ENCODE measurements at regions not wholly inside any gene's neighbourhood (a gene's known extent, or its start where the extent isn't known, plus 50 kb on each side); places are given as distances from the start of the nearest gene placed in this dataset.
A peak's percentile ranks its signal among the peaks of the same experiment; 100 is the strongest.

DNA sequence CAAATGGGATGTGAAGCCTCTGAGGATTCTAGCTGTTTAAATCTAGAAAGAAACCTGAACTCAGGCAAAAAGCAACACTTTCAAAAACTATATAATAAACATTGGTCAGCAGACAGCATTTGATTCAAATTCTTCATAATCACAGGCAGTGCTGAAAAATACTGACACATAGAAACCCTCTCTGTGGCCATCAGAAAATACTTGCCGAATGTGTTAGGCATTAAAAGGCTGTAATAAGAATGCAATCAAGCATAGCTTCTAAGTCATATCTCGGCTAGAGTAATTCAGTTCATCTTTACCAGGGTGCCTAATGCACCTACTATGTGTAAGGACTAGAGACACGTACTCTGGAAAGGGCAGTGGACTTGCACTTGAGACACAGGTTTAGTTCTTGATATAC, 405.3 kb upstream of the SGCD start:
- no peak for DNase-seq (ENCODE audit: low read depth)

DNA sequence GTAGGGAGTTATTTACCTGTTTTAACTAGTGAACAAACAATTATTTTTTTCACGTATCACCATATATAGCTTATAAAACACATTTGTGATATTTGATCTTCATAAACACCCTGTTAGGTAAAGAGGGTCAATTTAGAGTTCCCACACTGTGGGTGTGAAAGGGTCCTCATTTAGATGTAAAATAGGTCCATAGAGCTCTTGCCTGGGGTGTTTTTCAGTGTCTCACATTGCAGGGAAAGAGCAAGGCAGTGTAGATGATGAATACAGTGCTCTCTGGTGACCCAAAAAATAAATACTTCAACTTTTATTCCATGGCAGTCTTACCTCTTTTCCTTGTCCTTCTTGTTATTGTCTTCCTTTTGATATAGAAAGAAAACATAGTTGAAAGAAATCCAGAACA, 403.2 kb upstream of the SGCD start:
- DNase-seq (ENCODE audit: low read depth): no peak

DNA sequence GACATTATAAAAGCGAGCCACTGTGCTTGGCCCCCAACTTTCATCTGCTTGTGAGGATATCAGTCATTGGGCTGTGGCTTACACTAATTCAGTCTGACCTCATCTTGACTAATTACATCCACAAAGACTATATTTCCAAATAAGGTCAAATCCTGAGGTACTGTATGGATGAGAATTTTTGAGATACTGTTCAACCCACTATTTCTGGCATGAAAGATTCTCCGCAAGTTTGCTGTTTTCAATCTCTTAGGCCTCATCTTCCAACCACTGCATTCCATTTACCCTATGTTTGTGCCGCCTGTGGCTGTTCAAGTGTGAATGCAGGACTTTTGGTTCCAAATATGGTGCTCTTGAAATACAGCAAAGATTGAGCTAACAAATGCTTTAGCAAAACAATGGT, 400.9 kb upstream of the SGCD start:
- no peak for DNase-seq (ENCODE audit: low read depth)

DNA sequence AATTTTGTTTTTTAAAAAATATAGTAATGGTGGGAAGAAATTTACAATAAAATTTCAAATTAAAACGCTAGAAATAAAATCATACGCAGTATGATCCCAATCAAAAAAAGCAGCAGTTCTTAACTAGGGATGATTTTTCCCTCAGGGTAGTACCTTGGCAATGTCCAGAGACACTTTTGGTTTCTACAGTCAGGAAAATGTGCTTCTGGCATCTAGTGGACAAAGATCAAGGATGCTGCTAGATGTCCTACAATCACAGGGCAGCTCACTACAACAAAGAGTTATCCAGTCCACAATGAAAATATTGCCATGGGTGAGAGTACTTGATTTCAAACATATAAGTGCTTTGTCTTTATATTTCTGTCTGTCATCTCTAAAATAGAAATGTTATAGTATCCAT, 400.2 kb upstream of the SGCD start:
- DNase-seq (ENCODE audit: low read depth): no peak

DNA sequence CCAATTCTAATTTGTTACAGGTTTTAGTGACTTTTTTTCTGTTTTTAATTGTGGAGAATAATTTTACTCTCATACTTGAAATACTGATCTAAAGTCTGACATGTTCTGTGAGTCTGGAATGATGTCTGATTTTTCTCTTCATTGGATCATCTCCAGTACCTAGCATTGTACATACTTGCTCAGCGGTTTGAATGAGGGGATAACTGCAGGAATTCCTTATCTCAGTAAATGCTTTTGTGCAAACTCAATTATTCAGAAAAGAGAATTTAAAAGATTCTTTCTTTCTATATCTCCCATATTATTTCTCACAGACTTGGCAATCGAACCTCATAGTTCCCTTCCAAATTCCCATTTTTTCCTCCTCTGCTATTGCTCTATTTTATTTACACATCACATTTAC, 397.9 kb upstream of the SGCD start:
- no peak for DNase-seq (ENCODE audit: low read depth)

DNA sequence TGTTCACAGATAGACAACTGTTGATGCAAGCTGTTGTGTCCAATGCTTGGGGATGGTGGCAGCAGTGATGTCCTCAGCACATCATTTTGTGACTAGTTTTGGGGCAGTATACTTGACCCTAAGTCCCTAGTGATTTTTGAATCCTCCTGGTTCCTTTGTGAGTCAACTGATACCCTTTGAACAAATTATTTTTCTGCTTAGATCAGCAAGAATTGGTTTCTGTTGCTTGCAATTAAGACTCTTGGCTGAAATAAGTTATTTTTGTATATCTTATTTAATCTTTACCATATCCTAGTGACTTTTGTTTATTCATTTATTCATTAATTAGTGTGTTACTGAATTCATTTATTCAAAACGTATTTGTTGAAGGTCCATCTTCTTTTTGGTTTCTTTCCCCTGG, 392.0 kb upstream of the SGCD start:
- DNase-seq (ENCODE audit: low read depth): no peak

DNA sequence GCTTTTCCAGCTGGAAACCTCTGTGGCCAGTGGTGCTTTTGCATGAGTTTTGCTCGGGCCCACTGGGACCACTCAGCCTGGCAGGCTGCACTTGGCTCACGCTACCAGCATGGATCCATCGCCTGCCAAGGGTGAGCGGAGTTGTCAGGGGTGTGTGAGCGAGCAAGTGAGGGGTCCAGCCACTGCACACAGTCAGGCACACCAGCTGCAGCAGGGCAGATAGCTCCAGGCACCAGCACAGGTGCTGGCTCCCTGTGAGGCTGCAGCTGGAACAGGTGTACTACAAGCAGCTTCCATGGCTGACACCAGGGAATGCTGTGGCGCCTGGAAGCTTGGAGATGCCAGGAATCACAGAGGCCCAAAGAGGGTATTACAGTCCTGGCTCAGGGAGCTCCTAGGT, 391.2 kb upstream of the SGCD start:
- no peak for DNase-seq (ENCODE audit: low read depth)

DNA sequence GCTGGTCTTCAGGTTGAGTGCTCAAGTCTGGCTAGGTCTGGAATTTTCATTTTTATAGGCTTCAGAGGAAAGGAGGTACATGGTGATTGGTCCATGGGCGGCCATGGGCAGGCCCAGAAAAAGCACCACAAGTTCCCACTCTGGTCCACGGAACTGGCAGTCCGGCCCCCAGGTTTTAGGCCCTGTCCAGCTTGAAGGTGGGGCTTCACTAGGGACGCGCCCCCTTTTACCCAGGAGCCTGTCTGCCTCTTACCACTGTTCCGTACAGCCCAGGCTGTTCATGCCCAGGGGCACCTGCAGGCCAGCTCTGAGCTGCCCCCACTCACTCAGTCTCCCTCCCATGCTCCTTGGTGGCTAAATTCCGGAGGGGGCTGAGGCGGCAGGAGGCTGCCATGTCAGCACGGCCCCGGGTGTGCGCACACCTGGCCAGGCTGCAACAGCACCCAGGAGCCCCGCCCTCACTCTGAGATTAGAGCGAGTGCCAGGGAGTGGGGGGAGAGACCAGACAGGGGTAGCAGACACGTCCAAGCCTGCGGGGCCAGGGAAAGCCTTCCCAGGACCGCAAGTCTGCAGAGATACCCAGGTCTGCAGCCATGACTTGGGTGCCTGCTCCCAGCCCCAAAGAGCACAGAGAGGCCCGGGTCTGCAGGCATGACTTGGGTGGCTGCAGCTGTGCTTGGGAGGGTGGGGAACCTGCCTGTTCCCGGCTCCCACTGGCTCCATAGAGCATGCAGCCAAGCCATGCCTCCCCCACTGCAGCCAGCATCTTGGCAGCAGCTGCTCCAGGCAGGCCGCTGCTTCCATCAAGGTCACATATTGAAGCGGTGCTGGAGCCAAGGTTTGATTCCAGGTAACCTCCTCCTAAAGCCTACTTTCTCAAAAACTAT, 390.2 kb upstream of the SGCD start:
- no peak for DNase-seq (ENCODE audit: low read depth)

DNA sequence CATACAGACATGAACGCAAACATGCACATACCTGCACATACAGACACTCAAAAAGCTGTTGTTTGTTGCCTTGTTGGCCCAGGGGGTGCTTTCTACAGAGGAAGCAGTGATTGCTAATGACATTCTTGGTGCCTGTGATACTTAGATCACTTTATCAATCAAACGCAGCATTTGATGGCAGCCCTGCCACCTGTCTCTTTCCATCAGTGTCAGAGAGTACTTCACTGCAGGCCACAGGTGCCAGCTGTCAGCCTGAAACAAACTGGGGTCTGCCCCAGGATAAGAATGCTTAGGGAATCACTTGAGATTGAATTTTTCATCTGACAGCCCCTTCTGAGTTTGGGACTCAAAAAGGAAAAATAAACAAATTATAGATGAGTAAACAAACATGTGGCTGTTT, 388.9 kb upstream of the SGCD start:
- DNase-seq (ENCODE audit: low read depth): no peak

DNA sequence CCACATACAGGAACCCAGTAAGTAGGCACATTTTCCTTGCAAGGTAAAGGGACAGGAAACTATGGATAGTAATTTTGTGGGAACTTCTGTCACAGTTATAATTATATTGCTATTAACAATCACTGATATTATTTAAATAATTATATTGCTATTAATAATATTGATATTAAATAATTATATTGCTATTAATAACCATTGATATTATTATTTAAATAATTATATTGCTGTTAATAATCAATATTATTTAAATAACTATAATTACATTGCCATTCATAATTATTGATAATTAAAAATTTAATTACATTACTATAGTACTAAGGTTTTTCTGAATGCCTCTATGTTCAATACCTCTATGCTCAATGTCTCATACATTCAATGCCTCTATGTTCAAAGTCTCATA, 385.6 kb upstream of the SGCD start:
- DNase-seq (ENCODE audit: low read depth): no peak

DNA sequence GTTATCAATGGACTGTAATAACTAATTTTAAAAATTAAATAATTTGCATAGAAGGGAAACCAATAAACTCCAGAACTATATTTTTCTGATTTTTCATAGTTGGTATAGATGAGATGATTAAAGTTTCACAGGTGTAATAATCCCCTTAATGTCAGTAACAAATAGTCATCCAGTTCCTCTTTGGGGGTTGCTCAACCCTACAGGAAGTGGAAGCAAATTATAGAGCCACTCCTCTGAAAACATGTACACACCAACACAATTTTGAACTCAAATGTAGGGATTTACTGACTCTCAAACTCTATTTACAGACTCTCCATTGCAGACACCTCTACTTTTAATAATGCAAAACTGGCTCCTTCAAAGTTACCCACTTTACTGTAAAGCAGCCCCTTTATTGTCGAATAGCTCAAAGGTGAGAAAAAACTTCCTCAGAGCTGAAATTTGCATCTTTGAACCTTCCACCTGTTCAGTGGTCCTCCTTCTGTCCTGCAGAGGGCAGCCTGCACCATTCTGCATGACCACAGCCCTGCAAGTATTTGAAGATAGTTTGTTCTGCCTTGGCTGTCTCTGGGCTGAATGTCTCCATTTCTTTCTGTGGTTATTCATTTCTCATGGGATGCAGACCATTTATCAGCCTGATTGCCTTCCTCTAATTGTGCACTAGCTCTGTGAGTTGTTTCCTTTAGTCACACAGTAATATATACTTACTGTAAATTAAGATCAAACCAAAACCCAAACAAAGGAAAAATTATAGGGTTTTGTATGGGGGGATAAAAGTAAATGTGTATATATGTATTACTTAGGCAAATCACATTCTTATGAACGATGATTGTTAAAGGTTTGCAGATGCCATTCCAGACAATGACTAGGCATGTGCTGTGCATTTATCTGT, 383.2 kb upstream of the SGCD start:
- DNase-seq (ENCODE audit: low read depth): peak; percentile 40

DNA sequence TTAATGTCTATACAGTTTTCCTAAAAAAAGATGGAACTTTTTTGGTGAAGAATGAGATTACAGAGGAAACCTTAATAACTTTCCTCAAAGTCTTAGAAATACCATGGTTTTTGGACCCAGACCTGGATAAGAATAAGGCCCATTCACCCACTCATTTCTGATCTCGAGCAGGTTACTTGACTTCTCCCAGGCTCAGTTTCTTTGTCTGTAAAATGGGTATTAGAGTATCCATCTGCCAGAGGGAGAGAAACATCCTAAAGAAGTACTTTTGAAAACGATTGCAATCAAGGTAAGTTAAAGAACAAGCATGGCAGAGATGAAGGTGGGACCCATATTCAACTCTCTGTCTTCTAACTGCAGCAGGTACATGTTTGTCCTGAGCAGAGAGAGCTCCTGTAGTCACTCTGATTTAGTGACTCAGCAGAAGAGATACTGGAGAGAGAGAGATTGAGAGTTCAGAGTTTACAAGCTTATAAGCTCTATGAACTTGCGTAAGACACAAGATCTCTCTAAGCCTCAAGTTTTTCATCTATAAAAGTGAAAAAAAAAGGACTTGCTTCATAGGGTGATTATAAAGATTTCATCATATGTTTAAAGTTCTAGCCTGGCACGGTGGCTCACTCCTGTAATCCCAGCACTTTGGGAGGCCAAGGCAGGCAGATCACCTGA, 379.4 kb upstream of the SGCD start:
- DNase-seq (ENCODE audit: low read depth): peak; percentile 28

DNA sequence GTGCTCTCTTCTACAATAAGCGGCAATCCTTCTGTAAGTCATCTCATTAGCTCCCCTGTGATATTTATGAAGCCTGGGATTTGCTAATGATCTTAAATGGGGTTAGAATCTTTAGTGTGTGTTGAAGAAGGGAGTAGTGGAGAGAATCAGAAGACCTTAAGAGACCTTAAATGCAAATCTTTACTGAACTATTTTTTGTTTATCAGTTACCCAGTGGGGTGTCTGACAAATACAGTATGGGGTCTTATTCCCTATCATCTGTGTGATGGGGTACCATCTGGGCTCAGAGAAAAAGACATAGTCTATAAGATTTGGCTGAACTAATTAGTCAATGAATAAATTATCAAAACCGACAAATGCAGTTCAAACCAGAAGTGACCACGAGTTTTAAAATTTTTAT, 378.4 kb upstream of the SGCD start:
- no peak for DNase-seq (ENCODE audit: low read depth)

DNA sequence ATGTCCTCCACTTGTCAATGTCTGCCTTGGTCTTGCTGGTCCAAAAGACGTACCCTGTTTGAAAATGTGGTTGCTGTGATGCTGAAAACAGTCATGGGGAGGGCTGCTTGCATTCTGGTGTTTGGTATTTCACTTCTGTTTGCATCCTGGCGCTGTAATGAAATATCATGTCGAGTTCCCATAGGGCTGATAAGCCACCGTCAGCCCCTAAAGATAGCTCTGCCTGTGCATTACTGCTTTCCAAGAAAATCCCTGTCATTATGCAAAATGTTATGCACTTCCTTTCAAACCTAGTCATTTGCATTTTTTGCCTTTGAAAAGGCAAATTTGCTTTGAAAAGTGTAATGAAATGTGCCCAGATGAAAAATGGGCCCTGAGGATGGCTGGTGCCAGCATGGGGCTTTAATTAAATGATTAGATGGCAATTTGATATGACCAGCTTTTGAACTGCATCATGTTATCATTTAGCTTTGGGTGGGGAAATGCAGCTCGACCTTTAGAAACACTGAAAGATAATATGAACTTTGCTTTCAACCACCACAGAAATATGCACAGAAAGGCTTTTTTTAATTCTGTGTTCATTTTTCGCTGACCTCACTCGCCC, 374.4 kb upstream of the SGCD start:
- DNase-seq (ENCODE audit: low read depth): no peak

DNA sequence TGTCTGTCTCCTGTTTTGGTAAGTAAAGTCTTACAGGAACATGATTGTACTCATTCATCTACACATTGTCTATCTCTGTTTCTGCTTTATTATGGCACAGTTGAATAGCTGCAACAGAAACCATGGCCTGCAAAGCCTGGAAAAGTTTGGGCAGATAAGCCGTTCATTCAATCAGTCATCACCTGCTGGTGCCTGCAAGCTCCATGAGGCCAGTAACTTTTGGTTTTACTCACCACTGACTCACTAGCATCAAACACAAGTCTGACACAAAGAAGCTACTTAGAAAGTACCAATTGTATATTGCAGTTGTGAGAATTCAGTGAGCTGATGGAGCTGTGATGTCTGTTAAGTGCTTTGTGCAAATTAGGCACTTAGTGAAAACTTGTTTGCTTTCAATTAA, 373.6 kb upstream of the SGCD start:
- DNase-seq (ENCODE audit: low read depth): no peak

DNA sequence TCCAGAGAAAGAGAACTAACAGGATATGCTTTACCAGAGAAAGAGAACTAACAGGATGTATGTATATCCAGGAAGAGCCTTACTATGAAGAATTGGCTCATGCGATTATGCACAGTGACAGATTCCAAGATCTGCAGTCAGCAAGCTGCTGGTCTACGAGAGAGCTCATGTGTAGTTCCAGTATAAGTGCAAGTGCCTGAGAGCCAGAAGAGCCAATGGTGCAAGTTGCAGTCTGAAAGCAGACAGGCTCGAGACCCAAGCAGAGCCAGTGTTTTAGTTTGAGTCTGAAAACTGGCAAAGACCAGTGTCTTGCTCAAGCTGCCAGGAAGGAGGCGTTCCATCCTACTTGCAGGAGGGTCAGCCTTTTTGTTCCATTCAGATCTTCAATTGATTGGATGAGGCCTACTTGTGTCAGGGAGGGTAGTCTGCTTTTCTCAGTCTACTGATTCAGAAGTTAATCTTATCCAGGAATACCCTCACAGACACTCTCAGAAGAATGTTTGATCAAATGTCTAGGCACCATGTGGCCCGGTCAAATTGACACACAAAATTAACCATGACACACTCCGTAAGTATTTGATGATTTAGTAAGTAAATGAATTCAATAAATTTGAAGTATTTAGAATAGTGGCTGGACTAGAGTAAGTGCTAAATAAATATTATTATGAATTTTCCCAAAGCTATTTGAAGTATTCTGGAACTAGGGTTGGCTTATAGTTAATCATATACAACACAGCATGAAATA, 372.1 kb upstream of the SGCD start:
- no peak for DNase-seq (ENCODE audit: low read depth)

DNA sequence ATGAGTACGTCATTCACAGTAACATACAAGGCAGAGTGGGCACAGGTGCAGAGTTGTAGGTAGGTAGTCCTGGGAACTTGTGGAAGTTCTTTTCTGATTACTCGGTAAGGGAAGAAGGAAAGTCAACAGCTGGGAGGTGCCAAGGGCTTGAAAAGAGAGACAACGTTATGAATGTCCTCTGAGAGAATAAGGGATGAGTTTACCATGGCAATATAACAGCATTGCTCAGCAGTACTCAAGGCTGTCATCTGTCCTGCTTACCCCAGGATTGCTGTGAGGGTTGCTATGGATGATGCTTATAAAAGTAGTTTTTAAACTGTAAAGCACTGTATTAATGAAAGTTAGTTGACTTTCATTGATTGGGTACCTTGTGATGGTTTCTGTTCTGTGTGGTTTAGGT, 369.1 kb upstream of the SGCD start:
- DNase-seq (ENCODE audit: low read depth): no peak

DNA sequence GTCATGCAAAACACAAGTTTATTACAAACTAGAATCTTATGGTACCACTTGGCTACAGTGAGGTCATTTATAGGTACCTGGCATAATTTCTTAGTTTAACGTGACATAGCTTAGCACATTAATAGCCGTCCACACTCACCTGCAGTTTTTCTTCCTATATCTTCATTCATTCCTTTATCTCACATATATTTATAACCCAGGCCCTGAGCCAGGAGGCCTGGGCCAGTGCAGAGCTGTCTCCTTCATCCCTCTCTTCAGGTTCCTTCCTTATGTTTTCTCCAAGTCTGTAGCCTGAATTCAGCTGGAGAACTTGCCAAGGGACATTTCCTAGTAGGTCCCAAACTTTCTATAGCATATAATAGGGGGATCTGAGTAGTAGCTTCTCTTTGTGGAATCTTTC, 367.9 kb upstream of the SGCD start:
- no peak for DNase-seq (ENCODE audit: low read depth)

DNA sequence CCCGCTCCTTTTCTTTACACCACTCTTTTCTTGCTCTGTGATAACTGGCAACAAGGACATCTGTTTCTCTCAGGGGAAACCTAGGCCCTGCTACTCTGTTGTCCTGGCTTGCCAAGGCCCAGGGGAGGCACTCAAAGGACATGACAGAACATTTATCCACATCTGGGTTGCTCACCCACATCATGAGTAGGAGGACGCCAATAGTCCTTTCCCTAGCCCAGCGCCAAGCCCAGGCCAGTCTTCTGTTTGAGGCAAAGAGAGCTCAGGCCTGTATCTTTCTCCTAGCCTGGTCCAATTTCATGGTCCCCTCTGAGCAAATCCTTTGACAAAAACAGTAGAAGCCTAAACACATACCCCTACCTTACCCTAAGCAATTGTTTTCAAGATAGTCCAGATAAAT, 366.8 kb upstream of the SGCD start:
- no peak for DNase-seq (ENCODE audit: low read depth)

DNA sequence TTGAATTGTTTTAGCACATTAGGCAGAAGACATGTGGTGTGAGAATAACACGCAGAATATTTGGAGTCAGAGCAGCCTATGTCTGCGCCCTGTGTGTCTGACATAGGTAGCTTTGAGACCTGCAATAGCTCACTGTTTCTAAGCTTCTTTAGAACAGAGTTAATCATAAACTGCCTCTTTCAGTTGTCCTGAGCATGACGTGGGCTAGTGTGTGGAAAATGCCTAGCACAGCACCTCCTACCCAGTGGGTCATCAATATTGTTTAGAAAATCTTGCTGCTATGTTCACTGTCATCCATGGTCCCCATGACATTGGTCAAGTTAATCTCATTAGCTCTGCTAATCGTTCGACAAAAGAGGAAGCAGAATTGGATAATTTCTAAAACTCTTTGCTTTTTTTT, 357.4 kb upstream of the SGCD start:
- no peak for DNase-seq (ENCODE audit: low read depth)

DNA sequence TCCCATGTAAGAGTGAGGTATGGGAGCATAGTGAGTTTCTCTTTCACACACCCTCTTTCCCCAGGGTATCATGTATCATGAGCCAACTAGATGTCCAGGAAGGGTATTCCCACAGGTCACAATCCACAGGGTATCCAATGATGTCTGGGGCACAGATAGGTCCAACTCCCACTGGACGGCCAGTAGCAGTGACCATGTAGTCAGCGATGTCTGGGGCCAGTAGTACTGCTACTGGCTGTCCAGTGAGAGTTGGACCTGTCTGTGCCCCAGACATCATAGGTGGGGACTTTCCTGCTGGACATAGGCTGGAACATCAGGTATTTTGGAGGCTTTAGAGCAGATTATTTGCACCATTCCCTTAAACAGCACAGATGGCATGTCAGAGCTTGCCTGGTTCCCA, 352.6 kb upstream of the SGCD start:
- DNase-seq (ENCODE audit: low read depth): no peak

DNA sequence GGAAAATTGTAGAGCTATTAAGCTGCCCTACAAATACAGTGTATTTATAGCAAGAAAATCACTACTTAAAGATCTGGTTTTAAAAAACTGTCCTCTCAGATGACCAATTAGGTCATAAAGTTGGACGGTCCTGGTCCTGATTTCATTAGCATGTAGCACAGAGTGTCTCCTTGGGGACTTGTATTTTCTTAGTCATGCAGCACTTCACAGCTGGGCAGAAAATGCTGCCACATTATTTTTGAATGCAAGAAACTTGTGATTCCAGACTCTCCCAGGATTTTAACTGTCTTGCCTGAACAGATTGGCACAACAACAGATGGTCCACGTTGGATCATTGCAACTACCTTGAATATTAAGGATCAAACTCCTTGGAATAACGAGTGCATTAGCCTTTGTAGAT, 348.1 kb upstream of the SGCD start:
- DNase-seq (ENCODE audit: low read depth): no peak
